Muscle of back (tissue), 3 donors: ENCODE measurements at regions not wholly inside any gene's neighbourhood (a gene's known extent, or its start where the extent isn't known, plus 50 kb on each side); places are given as distances from the start of the nearest gene placed in this dataset.

Experiments
- DNase-seq, 3 donors: peaks; one replicate each; pipeline versions ENCODE4 v3.0.0 to v3.0.0-alpha.2; 2013

GRCh38 chr10:34868589-34868988 is 53.5 kb upstream of the PARD3 start:
- DNase-seq = no peak

DNA sequence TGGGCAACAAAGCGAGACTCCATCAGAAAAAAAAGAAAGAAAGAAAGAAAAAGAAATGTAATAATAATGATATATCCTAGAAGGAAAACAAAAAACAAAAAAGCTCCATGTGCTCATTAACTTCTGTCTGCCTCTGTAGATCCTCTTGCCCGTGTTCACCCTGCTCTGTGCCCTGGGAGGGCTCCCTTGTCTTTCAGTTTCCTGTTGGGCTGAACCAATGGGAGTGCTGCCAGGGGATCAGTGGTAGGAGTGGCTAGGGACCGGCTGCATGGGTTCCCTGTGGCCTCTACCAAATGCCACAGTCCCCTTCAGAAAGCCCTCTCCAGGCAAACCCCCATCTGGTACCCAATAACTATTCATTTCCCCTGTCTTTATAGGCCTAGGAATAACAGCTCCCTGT is 51.8 kb upstream of the PARD3 start:
- no peak for DNase-seq
